Stomach (tissue), 4 donors: ENCODE measurements at regions not wholly inside any gene's neighbourhood (a gene's known extent, or its start where the extent isn't known, plus 50 kb on each side); places are given as distances from the start of the nearest gene placed in this dataset.

Experiments used
- CTCF ChIP-seq, 7 experiments: fragments of 450-650 bp in 4 of 7; fragments of 200-600 bp in 3 of 7; sonication (generic) in 3 of 7; IDR thresholded peaks; one replicate each; pipeline ENCODE4 v1.5.1; 2016 to 2019; ENCODE audit warnings: antibody characterized with exemption in 7 of 7, control low read depth in 2 of 7, mild to moderate bottlenecking in 1 of 7
- EP300 ChIP-seq: sonication (generic); formaldehyde crosslinking; IDR thresholded peaks from one replicate; pipeline ENCODE4 v1.6.1; 2017; ENCODE audit warnings: antibody characterized with exemption
- POLR2A ChIP-seq, 4 donors: fragments of 450-650 bp; IDR thresholded peaks; one replicate each; pipeline ENCODE4 v1.6.1; 2016; ENCODE audit warnings: antibody characterized with exemption in 4 of 4, control low read depth in 2 of 4, mild to moderate bottlenecking in 1 of 4, moderate library complexity in 1 of 4
- POLR2AphosphoS5 ChIP-seq, 3 donors: sonication (generic); formaldehyde crosslinking; IDR thresholded peaks; one replicate each; pipeline ENCODE4 v1.6.1; 2016; ENCODE audit warnings: antibody characterized with exemption in 3 of 3

GRCh38 chr7:152511736-152512135 is 75.9 kb upstream of the KMT2C start:
- TF ChIP-seq CTCF (IDR thresholded peaks at IDR 0.05), result no peak
- no peak for TF ChIP-seq POLR2A (IDR thresholded peaks at IDR 0.05)
- no peak for TF ChIP-seq EP300
- no peak for TF ChIP-seq POLR2AphosphoS5 (IDR thresholded peaks at IDR 0.05)
